ENCODE measurements at regions not wholly inside any gene's neighbourhood (a gene's known extent, or its start where the extent isn't known, plus 50 kb on each side); places are given as distances from the start of the nearest gene placed in this dataset.
"Not testable (repeated sequence)": the region's sequence is repeated elsewhere in the genome, so short reads cannot be mapped to it uniquely, and the experiment has no call there.

GRCh38 chr6:164101859-164102258 lies 687.3 kb downstream of the QKI start:
- no peak for DNase-seq (ENCODE audit: low read depth in 3 of 3, low spot score in 2 of 3)

GRCh38 chr6:164099269-164099865 lies 684.8 kb downstream of the QKI start:
- no peak for DNase-seq (ENCODE audit: low read depth in 3 of 3, low spot score in 2 of 3)

GRCh38 chr6:164098857-164099267 lies 684.3 kb downstream of the QKI start:
- no peak for DNase-seq (ENCODE audit: low read depth in 3 of 3, low spot score in 2 of 3)

DNA sequence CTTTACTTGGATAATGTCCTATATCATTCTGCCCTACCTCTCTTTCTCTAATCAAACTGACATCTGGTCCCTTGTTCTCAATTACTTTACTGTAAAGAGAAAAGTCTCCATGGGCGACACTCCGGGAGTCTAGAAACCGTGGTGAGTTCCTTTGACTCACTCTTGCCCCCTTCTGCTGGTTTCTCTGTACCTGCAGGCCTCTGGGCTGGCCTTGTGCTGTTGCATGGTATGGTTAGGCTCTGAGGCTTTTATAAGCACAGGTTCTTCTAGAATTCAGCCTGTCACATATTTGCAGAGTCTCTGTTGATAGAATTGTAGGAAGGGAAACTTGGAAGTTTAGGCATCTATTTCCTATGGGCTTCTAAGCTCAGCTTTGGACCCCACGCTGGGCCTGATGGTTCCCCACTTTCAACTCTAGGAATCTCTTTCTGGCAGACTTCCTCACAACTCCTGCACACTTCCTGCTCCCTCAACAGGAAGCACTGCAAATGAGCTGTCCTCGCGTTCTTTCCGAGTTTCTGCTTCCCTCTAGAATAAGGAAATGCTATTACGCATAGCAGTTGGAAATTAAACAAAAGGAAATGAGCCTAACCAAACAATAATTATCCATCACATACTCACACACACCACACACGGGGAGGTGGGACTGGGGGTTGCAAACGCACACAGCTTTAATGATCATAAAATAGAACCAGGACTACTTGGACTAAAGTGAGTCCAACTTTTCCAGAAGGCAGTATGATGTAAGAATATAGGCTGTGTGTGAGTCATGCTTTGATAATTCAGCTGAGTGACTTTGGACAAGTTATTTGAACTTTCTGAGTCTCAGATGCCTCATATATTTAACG lies 683.3 kb downstream of the QKI start:
- no peak for DNase-seq (ENCODE audit: low read depth in 3 of 3, low spot score in 2 of 3)

DNA sequence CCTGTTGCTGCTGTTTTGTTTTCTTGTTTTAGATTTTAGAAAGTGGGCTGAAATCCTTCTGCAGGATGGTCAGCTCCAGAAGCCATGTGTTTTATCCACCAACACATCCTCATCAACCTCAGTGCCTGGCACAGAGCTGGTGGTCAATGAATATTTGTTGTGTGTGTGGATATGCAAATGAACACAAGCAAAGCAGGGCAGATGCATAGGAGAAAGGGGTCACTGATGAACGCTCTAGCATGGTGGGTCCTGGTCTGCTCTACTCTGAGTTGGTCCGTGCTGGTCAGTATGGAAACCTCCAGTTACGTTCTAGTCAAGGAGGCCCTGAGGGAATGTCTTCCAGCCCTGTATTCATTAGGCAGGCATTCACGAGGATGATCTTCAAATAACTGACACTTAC lies 682.5 kb downstream of the QKI start:
- DNase-seq (ENCODE audit: low read depth in 3 of 3, low spot score in 2 of 3) = no peak

DNA sequence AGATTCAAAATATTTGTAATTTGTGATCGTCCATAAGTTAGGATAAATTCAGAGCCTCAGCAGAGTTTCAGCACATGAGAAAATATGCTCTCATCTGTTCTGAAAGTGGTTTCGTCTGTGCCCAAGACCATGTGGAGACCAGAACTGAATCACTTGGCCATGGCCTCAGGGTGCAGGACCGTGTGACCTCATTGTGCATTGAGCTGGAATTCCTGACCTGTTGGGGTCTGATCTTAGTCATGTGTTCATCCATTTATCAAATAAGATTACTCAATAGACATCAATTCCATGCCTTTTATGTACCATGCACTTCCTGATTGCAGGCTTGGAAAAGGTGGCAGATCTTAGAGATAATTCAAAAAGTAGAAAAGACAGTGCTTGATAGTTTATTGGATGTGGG lies 680.5 kb downstream of the QKI start:
- DNase-seq (ENCODE audit: low read depth in 3 of 3, low spot score in 2 of 3) = no peak

GRCh38 chr6:164087870-164088269 lies 673.4 kb downstream of the QKI start:
- no peak for DNase-seq (ENCODE audit: low read depth in 3 of 3, low spot score in 2 of 3)

- no peak for DNase-seq (ENCODE audit: low read depth in 3 of 3, low spot score in 2 of 3)
These were observed 672.7 kb downstream of the QKI start for GRCh38 chr6:164087211-164087610.

DNA sequence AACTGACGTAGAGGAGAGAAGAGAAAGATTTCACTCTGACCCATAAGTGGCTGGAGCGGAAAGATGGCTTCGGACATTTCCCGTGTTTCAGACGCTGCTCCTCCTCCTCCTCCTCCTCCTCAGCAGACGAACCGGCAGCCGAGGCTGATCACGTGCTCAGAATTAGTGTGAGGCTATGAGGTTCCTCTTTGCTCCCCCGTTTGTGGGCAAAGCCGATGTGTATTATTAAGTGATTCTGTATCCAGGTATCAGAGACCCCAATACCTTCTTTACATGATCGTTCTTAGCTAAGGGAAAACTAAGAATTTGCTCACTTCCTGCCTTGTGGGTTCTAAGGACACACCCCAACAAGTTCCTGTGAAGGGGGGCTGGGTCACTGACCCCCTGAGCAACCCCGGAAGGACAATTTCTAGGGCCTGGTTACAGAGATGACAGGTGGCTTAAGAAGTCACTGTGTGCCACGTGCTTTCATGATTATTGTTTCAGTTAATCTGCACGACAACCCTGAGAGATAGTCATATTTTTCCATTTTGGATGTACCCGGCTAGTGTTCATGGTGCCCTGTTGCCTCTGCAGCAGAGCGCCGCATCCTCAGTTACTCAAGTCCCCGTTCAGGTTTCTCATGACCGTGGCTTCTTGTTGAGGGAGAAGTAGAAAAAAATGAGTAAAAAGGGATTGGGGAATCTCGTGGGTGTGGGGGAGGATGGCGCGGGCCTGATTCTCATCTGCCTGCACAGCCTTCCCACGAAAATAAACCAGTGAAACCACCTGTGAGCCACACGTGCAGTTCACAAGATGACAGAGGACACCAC lies 671.8 kb downstream of the QKI start:
- DNase-seq (ENCODE audit: low read depth in 3 of 3, low spot score in 2 of 3) = no peak

DNA sequence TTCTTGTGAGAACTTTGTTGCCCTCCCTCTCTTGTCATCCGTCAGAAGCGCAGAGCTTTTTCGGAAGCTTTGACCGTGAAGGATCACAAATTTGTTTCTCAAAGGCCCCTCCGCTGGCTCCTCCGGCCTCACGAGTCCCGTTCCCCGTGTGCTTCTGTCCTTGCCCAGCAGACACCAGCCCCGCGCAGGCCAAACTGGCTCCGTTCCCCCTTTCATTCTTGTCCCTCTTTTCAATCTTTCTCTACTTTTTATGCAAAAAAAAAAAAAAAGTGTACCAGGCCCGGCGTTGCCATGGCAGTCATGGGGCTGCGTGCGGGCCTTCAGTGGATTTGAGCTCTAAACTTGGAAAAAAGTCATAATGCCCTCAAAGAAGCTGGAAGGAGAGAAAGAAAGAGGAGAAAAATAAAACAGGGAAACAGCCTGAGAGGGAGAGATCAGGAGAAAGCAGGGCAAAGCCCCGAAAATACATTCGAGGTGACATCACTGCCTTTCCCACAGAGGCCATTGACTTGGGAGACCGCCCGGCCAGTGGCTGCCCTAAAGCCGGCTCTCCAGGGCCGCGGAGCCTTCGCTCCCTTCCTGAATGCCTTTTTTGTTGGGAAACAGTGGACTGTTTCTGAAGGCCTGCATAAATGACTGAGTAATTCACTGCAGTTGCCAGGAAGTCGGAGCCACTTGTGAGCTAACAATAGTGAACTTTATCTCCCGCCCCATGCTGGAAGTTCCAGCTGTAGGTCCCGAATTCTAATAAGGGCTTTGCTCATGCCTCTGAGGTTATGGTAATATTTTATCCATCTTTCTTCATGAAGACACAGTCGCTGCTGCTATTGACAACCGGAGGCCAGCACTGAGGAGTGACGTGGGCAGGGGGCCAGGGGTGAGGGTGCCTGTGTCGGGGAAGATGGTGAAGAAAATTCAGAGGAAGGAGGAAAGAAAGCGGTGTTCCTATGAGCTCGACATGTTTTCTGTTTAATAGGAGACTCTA lies 670.9 kb downstream of the QKI start:
- no peak for DNase-seq (ENCODE audit: low read depth in 3 of 3, low spot score in 2 of 3)

- no peak for DNase-seq (ENCODE audit: low read depth in 3 of 3, low spot score in 2 of 3)
These were observed 664.7 kb downstream of the QKI start for GRCh38 chr6:164079275-164079600.

DNA sequence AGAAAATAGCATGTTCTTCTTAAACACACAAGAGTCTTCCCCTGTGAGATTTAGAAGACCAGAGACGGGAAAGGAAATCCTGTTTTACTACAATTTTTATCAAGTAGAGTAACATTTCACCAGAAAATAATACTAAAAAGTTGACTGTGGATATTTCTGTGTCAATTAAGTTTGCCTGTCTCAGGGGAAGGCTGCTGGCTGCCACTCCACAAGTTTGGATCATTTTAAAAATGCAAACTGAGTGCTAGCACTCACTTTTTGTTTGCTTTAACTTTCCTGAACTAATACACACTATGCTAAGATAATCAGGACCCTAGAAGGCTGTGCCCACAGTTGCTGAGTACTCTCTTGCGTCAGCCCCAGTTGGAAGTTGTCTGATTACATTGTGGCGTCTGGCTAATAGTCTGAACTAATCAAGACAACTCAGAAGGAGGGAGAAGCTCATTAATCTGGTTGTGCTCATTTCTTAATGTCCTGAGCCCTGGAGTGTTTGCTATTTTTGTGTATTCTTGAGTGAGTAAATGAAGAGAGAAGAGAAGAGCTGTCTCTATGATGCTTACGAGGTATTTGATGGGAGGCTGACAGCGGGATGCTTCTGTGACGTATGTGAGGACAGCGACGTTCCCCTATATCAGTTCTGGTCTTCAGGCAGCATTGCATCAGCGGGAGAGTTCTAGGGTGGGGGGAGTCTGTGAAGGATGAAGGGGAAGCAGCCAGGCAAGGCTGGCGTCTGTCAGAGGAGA lies 664.2 kb downstream of the QKI start:
- no peak for DNase-seq (ENCODE audit: low read depth in 3 of 3, low spot score in 2 of 3)

GRCh38 chr6:164076818-164077532 lies 662.5 kb downstream of the QKI start:
- DNase-seq (ENCODE audit: low read depth in 3 of 3, low spot score in 2 of 3) = not testable (repeated sequence)

DNA sequence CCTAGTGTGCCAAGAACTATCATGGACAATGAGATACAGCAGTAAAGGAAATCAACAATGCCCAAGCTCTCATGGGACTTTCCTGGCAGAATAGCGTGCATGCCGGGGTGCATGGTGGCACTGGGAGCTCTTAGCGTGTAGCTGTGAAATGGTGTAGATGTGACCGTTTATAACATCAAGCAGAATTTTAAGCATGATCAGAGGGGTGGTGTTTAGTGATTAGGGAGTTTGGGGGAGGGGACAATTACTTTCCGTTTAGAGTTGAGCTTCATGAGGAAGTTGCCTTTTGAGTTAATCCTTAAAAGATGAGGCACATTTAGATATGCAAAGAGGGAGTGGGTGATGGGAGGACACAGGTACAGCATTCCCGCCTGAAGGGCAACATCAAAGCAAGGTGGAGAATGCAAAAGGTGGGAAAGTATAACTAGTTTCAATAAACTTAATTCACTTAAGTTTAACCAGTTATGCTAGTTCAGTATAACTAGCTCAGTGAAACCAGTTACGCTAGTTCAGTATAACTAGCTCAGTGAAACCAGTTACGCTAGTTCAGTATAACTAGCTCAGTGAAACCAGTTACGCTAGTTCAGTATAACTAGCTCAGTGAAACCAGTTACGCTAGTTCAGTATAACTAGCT lies 661.6 kb downstream of the QKI start:
- DNase-seq (ENCODE audit: low read depth in 3 of 3, low spot score in 2 of 3) = no peak

- no peak for DNase-seq (ENCODE audit: low read depth in 3 of 3, low spot score in 2 of 3)
These were observed 657.7 kb downstream of the QKI start for GRCh38 chr6:164072240-164072666.

- no peak for DNase-seq (ENCODE audit: low read depth in 3 of 3, low spot score in 2 of 3)
These were observed 655.0 kb downstream of the QKI start for GRCh38 chr6:164069350-164069990.

DNA sequence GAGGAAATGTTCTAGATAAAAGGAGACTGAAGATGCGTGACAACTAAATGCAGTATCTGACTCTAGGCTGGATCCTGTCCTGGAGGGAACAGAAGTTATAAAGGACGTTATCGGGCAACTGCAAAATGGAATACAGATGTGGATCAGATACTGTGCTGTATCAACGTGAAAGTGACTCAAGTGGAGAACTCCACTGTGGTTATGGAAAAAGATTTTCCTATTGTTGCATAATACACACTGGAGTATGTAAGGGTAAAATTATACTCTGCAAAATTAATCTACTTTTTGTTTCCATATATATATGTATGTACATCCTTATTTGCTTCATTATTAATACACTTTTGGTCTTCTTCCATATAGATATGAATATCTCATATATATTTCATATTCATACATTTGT lies 654.0 kb downstream of the QKI start:
- DNase-seq (ENCODE audit: low read depth in 3 of 3, low spot score in 2 of 3) = no peak

DNA sequence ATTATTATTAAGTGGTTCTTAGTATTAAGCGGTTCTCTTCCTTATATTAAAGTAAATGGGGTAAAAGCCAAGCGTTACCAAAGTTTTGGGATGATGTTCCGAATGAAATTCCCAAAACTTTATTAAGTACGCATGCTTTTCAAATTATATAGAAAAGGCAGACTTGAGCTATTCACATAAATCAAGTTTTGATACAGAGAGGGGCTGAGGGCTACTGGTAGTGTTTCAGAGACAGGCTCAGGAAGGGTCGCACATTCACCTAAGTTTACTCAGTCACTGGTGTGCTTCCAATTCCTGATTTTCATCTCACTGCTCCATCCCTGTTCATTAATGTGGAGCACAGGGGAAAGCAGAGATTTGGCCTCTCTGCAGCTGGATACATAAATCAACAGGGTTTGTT lies 652.2 kb downstream of the QKI start:
- DNase-seq (ENCODE audit: low read depth in 3 of 3, low spot score in 2 of 3) = no peak

Data from right renal cortex interstitium (tissue), 3 donors.